Activated CD8-positive, alpha-beta memory T cell treated with anti-CD3 and anti-CD28 coated beads for 36 hours (primary cell): ENCODE measurements at regions not wholly inside any gene's neighbourhood (a gene's known extent, or its start where the extent isn't known, plus 50 kb on each side); places are given as distances from the start of the nearest gene placed in this dataset.
"Not testable (repeated sequence)": the region's sequence is repeated elsewhere in the genome, so short reads cannot be mapped to it uniquely, and the experiment has no call there.

ENCODE experiments used
- CTCF ChIA-PET: fragments of 350-600 bp; sonication (Branson Sonifier 250); formaldehyde crosslinking; loops from one replicate; lab custom pipeline; 2021; ENCODE audit warnings: antibody characterized with exemption; lab: Charles Lee
- POLR2A ChIA-PET: fragments of 350-600 bp; sonication (Branson Sonifier 250); formaldehyde crosslinking; loops from one replicate; lab custom pipeline; 2021; ENCODE audit warnings: antibody characterized with exemption; lab: Charles Lee

GRCh38 chr6:145143379-145143778 lies 591.9 kb downstream of the EPM2A start:
- ChIA-PET POLR2A (no interaction called here), CTCF (no interaction called here)

GRCh38 chr6:145147559-145147958 lies 587.8 kb downstream of the EPM2A start:
- CTCF ChIA-PET: no interaction called here

GRCh38 chr6:145147981-145148749 lies 587.2 kb downstream of the EPM2A start:
- CTCF ChIA-PET: no interaction called here

More at GRCh38 chr6:145147559-145147958, 587.8 kb downstream of the EPM2A start:
- POLR2A ChIA-PET: no interaction called here

GRCh38 chr6:145148776-145149175 lies 586.5 kb downstream of the EPM2A start:
- ChIA-PET POLR2A (no interaction called here), CTCF (no interaction called here)

More at GRCh38 chr6:145147981-145148749, 587.2 kb downstream of the EPM2A start:
- POLR2A ChIA-PET: no interaction called here

- POLR2A ChIA-PET: no interaction called here
- CTCF ChIA-PET: no interaction called here
Measured at GRCh38 chr6:145151624-145152023, 583.7 kb downstream of the EPM2A start.

GRCh38 chr6:145153495-145153894 lies 581.8 kb downstream of the EPM2A start:
- POLR2A ChIA-PET: no interaction called here
- CTCF ChIA-PET: interaction anchor here (0.7 kb wide), 1 partner anchor 314 kb away, joined by 3 read pairs; no protein-coding TSS in a partner anchor

- ChIA-PET POLR2A (no interaction called here), CTCF (no interaction called here)
Measured at GRCh38 chr6:145155411-145155810, 579.9 kb downstream of the EPM2A start.

- ChIA-PET POLR2A (no interaction called here), CTCF (no interaction called here)
Measured at GRCh38 chr6:145155873-145156782, 579.2 kb downstream of the EPM2A start.

- CTCF ChIA-PET, POLR2A ChIA-PET: not testable (repeated sequence)
Measured at GRCh38 chr6:145158636-145159035, 576.7 kb downstream of the EPM2A start.

- POLR2A ChIA-PET: no interaction called here
Measured at GRCh38 chr6:145159921-145160320, 575.4 kb downstream of the EPM2A start.

GRCh38 chr6:145161501-145161900 lies 573.8 kb downstream of the EPM2A start:
- POLR2A ChIA-PET: no interaction called here
- CTCF ChIA-PET: no interaction called here

More at GRCh38 chr6:145159921-145160320, 575.4 kb downstream of the EPM2A start:
- CTCF ChIA-PET: no interaction called here

- POLR2A ChIA-PET: no interaction called here
- CTCF ChIA-PET: no interaction called here
Measured at GRCh38 chr6:145169726-145170224, 565.5 kb downstream of the EPM2A start.

GRCh38 chr6:145175470-145175869 lies 559.9 kb downstream of the EPM2A start:
- ChIA-PET CTCF (no interaction called here), POLR2A (no interaction called here)

- ChIA-PET POLR2A (no interaction called here), CTCF (no interaction called here)
Measured at GRCh38 chr6:145178391-145178790, 556.9 kb downstream of the EPM2A start.

GRCh38 chr6:145187491-145188206 lies 547.7 kb downstream of the EPM2A start:
- ChIA-PET CTCF (no interaction called here), POLR2A (no interaction called here)

- ChIA-PET POLR2A (no interaction called here), CTCF (no interaction called here)
Measured at GRCh38 chr6:145189836-145190235, 545.5 kb downstream of the EPM2A start.

- POLR2A ChIA-PET: no interaction called here
- CTCF ChIA-PET: no interaction called here
Measured at GRCh38 chr6:145194389-145194788, 540.9 kb downstream of the EPM2A start.

GRCh38 chr6:145199961-145200360 lies 535.4 kb downstream of the EPM2A start:
- ChIA-PET POLR2A (no interaction called here), CTCF (no interaction called here)

GRCh38 chr6:145204301-145204700 lies 531.0 kb downstream of the EPM2A start:
- CTCF ChIA-PET: no interaction called here
- POLR2A ChIA-PET: no interaction called here
